Loucy (cell line): ENCODE measurements at regions not wholly inside any gene's neighbourhood (a gene's known extent, or its start where the extent isn't known, plus 50 kb on each side); places are given as distances from the start of the nearest gene placed in this dataset.

Experiments used
- H2AFZ ChIP-seq: fragments of 200-600 bp; sonication (generic); 2 replicates; pipeline ENCODE4 v1.6.0; 2016; ENCODE audit warnings: antibody characterized with exemption, mild to moderate bottlenecking, low read length, moderate library complexity
- H3F3A ChIP-seq: fragments of 200-600 bp; 2 replicates; pipeline ENCODE4 v1.6.0; 2016; ENCODE audit warnings: antibody characterized with exemption, low read depth, mild to moderate bottlenecking
- H3K27me3 ChIP-seq: fragments of 200-600 bp; sonication (generic); 2 replicates; pipeline ENCODE4 v1.6.1; 2014; ENCODE audit warnings: low read length, mild to moderate bottlenecking; ENCODE audit not compliant: insufficient read depth, poor library complexity, severe bottlenecking
- H3K36me3 ChIP-seq: fragments of 200-600 bp; sonication (generic); 2 replicates; pipeline ENCODE4 v1.6.1; 2016; ENCODE audit warnings: low read length; ENCODE audit not compliant: insufficient read depth
- H3K4me1 ChIP-seq: fragments of 200-600 bp; sonication (generic); 2 replicates; pipeline ENCODE4 v1.5.1; 2014; ENCODE audit warnings: low read length, mild to moderate bottlenecking; ENCODE audit not compliant: insufficient read depth, poor library complexity, severe bottlenecking
- H3K4me2 ChIP-seq: fragments of 200-600 bp; sonication (generic); 2 replicates; pipeline ENCODE4 v1.6.0; 2014; ENCODE audit warnings: antibody characterized with exemption, low read length, low read depth, mild to moderate bottlenecking; ENCODE audit not compliant: poor library complexity, severe bottlenecking
- H3K4me3 ChIP-seq: fragments of 200-600 bp; sonication (generic); 2 replicates; pipeline ENCODE4 v1.5.1; 2014; ENCODE audit warnings: low read length, mild to moderate bottlenecking, mixed read lengths; ENCODE audit not compliant: poor library complexity, severe bottlenecking
- H3K79me2 ChIP-seq: fragments of 200-600 bp; sonication (generic); 2 replicates; pipeline ENCODE4 v1.6.1; 2014; ENCODE audit warnings: low read length; ENCODE audit not compliant: insufficient read depth
- H3K9ac ChIP-seq: fragments of 200-600 bp; sonication (generic); 2 replicates; pipeline ENCODE4 v1.6.0; 2014; ENCODE audit warnings: mild to moderate bottlenecking, low read depth, low read length, moderate library complexity; ENCODE audit not compliant: poor library complexity, severe bottlenecking
- H3K9me2 ChIP-seq: fragments of 200-600 bp; sonication (generic); replicated peaks from 2 replicates; pipeline ENCODE4 v1.6.1; 2016; ENCODE audit warnings: low read depth, low read length, mixed read lengths
- H3K9me3 ChIP-seq: fragments of 200-600 bp; sonication (generic); 2 replicates; pipeline ENCODE4 v1.6.1; 2014; ENCODE audit warnings: mild to moderate bottlenecking, antibody characterized with exemption, low read length, low read depth; ENCODE audit not compliant: insufficient read depth
- H4K20me1 ChIP-seq: fragments of 200-600 bp; sonication (generic); 2 replicates; pipeline ENCODE4 v1.6.0; 2014; ENCODE audit warnings: antibody characterized with exemption, low read length, mild to moderate bottlenecking; ENCODE audit not compliant: insufficient read depth, poor library complexity, severe bottlenecking
- CTCF ChIP-seq: fragments of 200-600 bp; sonication (generic); conservative IDR thresholded peaks from 2 replicates; pipeline ENCODE4 v1.5.1; 2014; ENCODE audit warnings: mild to moderate bottlenecking, antibody characterized with exemption, low read length
- EZH2phosphoT487 ChIP-seq: fragments of 200-600 bp; IDR thresholded peaks from 2 replicates; pipeline ENCODE4 v1.6.1; 2018; ENCODE audit warnings: antibody characterized with exemption, mild to moderate bottlenecking, moderate library complexity, borderline replicate concordance

GRCh38 chr2:239898292-239898925 lies 126.7 kb downstream of the NDUFA10 start:
- H3K9me2 ChIP-seq: no peaks in the 10 kb centered on the region
- no peaks in the 10 kb centered on the region for H3K27me3 ChIP-seq
- H3K79me2 ChIP-seq: no peaks in the 10 kb centered on the region
- H2AFZ ChIP-seq: no peak overlapping the region
- no peaks in the 10 kb centered on the region for H3K36me3 ChIP-seq
- no peaks in the 10 kb centered on the region for H4K20me1 ChIP-seq
- H3K9ac ChIP-seq: no peak overlapping the region
- H3K4me2 ChIP-seq: no peak overlapping the region
- H3K9me3 ChIP-seq: no peaks in the 10 kb centered on the region
- no peak overlapping the region for H3K4me3 ChIP-seq
- H3K4me1 ChIP-seq: no peaks in the 10 kb centered on the region
- TF ChIP-seq CTCF: no peak
- no peak for TF ChIP-seq EZH2phosphoT487
- H3F3A ChIP-seq: no peaks in the 10 kb centered on the region

- no peaks in the 10 kb centered on the region for H3K4me1 ChIP-seq
- TF ChIP-seq CTCF (no peak), EZH2phosphoT487 (no peak)
- no peaks in the 10 kb centered on the region for H3K9me2 ChIP-seq
- H3K79me2 ChIP-seq: no peaks in the 10 kb centered on the region
- H4K20me1 ChIP-seq: no peaks in the 10 kb centered on the region
- H2AFZ ChIP-seq: no peak overlapping the region
- no peak overlapping the region for H3K4me2 ChIP-seq
- H3F3A ChIP-seq: no peaks in the 10 kb centered on the region
- H3K36me3 ChIP-seq: no peaks in the 10 kb centered on the region
- no peak overlapping the region for H3K9ac ChIP-seq
- H3K9me3 ChIP-seq: no peaks in the 10 kb centered on the region
- H3K27me3 ChIP-seq: no peaks in the 10 kb centered on the region
- no peak overlapping the region for H3K4me3 ChIP-seq
These were observed 127.4 kb downstream of the NDUFA10 start for GRCh38 chr2:239897596-239898235.

- Histone ChIP-seq H3K79me2 (no peaks in the 10 kb centered on the region), H3K36me3 (no peaks in the 10 kb centered on the region), H4K20me1 (no peaks in the 10 kb centered on the region), H2AFZ (no peak overlapping the region), H3K4me2 (no peak overlapping the region), H3K4me3 (no peak overlapping the region), H3K9me2 (no peaks in the 10 kb centered on the region), H3K4me1 (no peaks in the 10 kb centered on the region), H3K9ac (no peak overlapping the region), H3K9me3 (0 out of 2 replicates have a peak, but pooled peaks cover 4% of the 10 kb centered on the region), H3K27me3 (no peaks in the 10 kb centered on the region), H3F3A (no peaks in the 10 kb centered on the region)
- TF ChIP-seq EZH2phosphoT487: no peak
- TF ChIP-seq CTCF: no peak
These were observed 129.1 kb downstream of the NDUFA10 start for GRCh38 chr2:239896075-239896474.
